ENCODE measurements at regions not wholly inside any gene's neighbourhood (a gene's known extent, or its start where the extent isn't known, plus 50 kb on each side); places are given as distances from the start of the nearest gene placed in this dataset.

- no peak for TF ChIP-seq CTCF (IDR thresholded peaks at IDR 0.05; ENCODE audit: extremely low read depth in 1 of 2, insufficient read depth in 1 of 2, low read depth in 1 of 2, low read length in 2 of 2)
- no peak for TF ChIP-seq POLR2AphosphoS5 (IDR thresholded peaks at IDR 0.05; ENCODE audit: insufficient read depth, low read depth, low read length)
- no peak for TF ChIP-seq FOS (IDR thresholded peaks at IDR 0.05; ENCODE audit: borderline replicate concordance, insufficient read depth, low read length)
- TF ChIP-seq MAX (IDR thresholded peaks at IDR 0.05; ENCODE audit: insufficient read depth, insufficient read length), result no peak
- TF ChIP-seq EZH2 (IDR thresholded peaks at IDR 0.05; ENCODE audit: borderline replicate concordance, low read depth, low read length, severe bottlenecking), result no peak
- no peak for TF ChIP-seq POLR2A (IDR thresholded peaks at IDR 0.05; ENCODE audit: low read depth, low read length)
- TF ChIP-seq JUN (IDR thresholded peaks at IDR 0.05; ENCODE audit: borderline replicate concordance, insufficient read depth, insufficient read length, low read depth), result no peak
- no peak for TF ChIP-seq MYC (IDR thresholded peaks at IDR 0.05; ENCODE audit: low read depth, low read length)
- TF ChIP-seq GATA2 (IDR thresholded peaks at IDR 0.05; ENCODE audit: insufficient read depth, insufficient read length, low read depth, low read length), result no peak
These were observed 379.7 kb downstream of the OLFM4 start for GRCh38 chr13:53408306-53408705.
